ENCODE measurements at regions not wholly inside any gene's neighbourhood (a gene's known extent, or its start where the extent isn't known, plus 50 kb on each side); places are given as distances from the start of the nearest gene placed in this dataset.
"Not testable (repeated sequence)": the region's sequence is repeated elsewhere in the genome, so short reads cannot be mapped to it uniquely, and the experiment has no call there.

GRCh38 chr10:26621243-26621888 is 76.1 kb upstream of the PDSS1 start:
- DNase-seq = peak; percentile 31

DNA sequence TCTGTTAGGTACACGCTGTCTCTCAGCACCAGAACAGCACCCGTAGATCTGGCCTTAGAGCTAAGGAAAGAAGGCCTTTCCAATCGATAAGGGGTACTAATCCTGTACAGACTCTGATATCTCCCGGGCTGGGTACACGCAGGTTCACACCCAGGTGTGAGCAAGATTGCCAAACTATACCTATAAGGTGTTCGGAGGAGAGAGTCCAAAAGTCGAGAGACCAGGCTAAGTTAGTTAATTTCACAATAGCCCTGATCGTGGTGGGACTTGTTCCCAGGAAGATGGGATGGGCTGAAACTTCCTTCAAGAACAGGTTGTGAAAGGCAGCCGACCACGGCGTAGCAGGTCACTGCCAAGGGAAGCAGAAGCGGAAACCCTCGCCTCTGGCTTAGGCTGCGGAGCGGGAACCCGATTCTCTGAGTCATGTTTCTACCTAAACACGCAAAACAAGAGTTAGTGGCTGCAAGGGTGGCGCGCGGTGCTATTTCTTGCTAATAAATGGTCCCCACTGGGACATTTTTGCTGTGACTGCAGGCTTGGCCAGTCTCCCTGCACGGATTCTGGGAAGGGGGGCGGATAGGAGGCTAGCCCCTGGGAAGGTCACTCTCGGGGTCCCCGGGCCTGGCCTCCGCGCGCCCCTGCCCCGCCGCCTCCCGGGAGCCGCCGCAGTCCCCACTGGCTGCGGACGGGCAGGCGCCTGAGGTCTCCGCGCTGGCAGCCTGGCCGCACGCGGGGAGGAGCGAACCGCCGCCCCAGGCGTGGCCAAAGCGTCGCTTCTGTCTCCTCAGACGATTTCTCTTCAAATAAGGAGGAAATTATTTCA is 75.4 kb upstream of the PDSS1 start:
- DNase-seq = peak; percentile 82

- peak; percentile 29 for DNase-seq
These were observed 74.6 kb upstream of the PDSS1 start for GRCh38 chr10:26622891-26623290.

GRCh38 chr10:26624006-26624405 is 73.5 kb upstream of the PDSS1 start:
- peak; percentile 88 for DNase-seq

- DNase-seq = no peak
These were observed 71.4 kb upstream of the PDSS1 start for GRCh38 chr10:26626066-26626465.

DNA sequence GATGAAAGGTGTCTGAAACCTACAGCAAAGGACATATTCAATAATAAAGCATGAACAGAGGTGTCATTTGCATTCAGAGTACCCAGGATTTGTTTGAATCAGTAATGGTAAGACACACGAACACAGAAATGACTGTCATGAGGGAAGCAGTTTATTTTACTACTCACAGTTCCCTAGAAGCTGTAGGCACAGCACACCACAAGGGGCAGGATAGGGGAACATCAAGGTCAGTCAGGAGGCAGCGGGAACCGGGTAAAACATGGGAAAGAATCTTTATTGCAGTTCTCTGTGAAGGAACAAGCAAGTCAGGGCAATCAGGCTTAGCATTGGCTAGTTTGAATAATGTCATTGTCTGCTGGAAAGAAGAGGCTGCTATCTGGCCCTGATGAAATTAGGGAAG is 70.2 kb upstream of the PDSS1 start:
- peak; percentile 36 for DNase-seq

DNA sequence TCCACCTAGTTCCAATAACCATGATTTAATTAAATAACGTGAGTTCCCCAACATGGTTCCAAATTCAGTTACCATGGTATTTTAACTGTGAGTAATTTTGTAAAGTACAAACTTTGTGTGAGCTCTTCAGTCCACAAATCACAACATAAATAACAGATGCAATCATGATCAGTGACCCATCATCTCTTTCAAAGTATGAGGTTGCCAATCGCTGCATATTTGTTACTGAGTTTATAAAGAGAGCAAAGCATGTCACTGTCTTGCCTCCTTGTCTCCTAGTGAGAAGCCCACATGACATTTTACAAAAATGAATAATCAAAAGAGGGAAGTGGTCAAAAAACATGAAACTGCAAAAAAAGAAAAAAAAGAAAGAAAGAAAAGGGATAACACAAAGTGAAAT is 69.1 kb upstream of the PDSS1 start:
- peak; percentile 58 for DNase-seq

- not testable (repeated sequence) for DNase-seq
These were observed 65.3 kb upstream of the PDSS1 start for GRCh38 chr10:26632171-26632570.

GRCh38 chr10:26634111-26634510 is 63.4 kb upstream of the PDSS1 start:
- not testable (repeated sequence) for DNase-seq

GRCh38 chr10:26637521-26638275 is 59.8 kb upstream of the PDSS1 start:
- no peak for DNase-seq

DNA sequence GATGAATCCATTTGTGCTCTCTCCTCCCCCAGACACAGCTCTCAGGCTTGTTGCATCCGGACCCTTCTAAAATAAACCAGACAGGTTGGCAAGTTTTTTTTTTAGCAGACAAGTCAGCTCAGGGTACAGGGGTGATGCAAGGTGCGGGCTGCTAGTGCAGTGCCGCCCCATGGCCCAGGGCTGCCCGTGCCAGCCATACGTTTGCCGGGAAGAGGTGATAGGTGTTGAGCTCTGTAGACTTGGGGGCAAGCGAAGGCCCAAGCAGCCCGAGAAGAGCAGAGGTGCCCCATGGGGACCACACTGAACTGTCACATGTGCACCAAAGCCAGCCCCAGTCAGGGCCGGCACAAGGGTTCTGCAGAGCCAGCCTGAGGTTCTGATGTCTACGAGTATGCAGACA is 57.1 kb upstream of the PDSS1 start:
- no peak for DNase-seq

DNA sequence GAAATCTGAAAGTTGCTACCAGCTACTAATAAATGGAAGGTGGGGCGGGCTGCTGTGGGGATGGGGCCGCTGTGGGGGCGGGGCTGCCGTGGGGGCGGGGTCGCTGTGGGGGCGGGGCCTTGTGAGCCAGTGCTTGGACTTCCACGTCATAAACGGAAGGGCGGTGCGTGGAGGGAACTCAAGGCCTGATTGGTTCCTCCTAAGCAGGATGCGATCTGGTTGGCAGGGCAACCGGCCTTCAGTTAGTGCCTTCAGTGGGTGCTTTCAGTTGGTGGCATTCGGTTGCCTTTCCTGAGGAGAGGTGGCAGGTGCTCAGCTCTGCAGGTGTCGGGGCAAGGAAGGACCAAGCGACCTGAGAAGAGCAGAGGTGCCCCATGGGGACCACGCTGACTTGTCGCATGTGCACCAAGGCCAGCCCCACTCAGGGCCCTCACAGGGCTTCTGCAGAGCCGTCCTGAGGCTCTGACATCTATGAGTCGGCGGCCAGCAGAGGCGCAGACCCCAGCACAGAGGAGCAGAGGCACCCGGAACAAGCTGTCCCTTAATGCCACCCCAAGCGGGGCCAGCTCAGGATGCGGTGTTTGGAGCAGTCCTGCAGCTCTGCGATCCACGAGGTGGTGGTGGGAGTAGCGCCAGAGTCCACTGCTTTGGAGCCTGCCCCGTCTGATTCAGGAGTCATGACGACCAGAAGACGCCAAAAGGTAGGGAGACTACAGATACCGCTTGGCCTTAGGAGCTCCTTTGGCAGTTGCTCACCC is 54.4 kb upstream of the PDSS1 start:
- no peak for DNase-seq

DNA sequence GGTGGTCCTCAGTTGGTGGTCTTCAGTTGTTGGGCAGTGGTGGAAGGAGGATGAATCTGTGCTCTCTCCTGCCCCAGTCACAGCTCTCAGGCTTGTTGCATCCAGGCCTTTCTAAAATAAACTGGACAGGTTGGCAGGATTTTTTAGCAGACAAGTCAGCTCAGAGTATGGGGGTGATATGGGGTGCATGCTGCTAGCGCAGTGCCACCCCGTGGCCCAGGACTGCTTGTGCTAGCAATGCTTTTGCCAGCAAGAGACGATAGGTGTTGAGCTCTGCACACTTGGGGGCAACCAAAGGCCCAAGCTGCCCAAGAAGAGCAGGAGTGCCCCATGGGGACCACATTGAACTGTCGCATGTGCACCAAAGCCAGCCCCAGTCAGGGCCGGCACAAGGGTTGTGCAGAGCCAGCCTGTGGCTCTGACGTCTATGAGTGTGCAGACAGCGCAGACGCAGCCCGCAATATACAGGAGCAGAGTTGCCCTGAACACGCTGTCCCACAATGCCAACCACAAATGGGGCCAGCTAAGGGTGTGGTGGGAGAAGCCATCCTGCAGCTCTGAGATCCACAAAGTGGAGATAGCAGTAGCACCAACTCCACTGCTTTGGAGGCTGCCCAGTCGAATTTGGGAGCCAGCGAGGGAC is 49.8 kb upstream of the PDSS1 start:
- DNase-seq = peak; percentile 45
